Daoy (cell line): ENCODE measurements at regions not wholly inside any gene's neighbourhood (a gene's known extent, or its start where the extent isn't known, plus 50 kb on each side); places are given as distances from the start of the nearest gene placed in this dataset.
A peak's percentile ranks its signal among the peaks of the same experiment; 100 is the strongest.
"Not testable (repeated sequence)": the region's sequence is repeated elsewhere in the genome, so short reads cannot be mapped to it uniquely, and the experiment has no call there.

Experiments used
- DNase-seq: peaks from one replicate; pipeline ENCODE4 v3.0.0-alpha.2; 2015; ENCODE audit warnings: low read depth

GRCh38 chr4:72205298-72205697, 173.5 kb downstream of the NPFFR2 start:
- no peak for DNase-seq

- peak; percentile 3 for DNase-seq
Measured at GRCh38 chr4:72205831-72206230, 174.0 kb downstream of the NPFFR2 start.

- DNase-seq = no peak
Measured at GRCh38 chr4:72207196-72207595, 175.4 kb downstream of the NPFFR2 start.

- no peak for DNase-seq
Measured at GRCh38 chr4:72208421-72209075, 176.7 kb downstream of the NPFFR2 start.

GRCh38 chr4:72209600-72209999, 177.8 kb downstream of the NPFFR2 start:
- DNase-seq = no peak

GRCh38 chr4:72213763-72214162, 182.0 kb downstream of the NPFFR2 start:
- not testable (repeated sequence) for DNase-seq

GRCh38 chr4:72215198-72215597, 183.4 kb downstream of the NPFFR2 start:
- DNase-seq = no peak

- no peak for DNase-seq
Measured at GRCh38 chr4:72216539-72217277, 184.9 kb downstream of the NPFFR2 start.

GRCh38 chr4:72218953-72219352, 187.2 kb downstream of the NPFFR2 start:
- no peak for DNase-seq
